Karpas-422 (cell line): ENCODE measurements at regions not wholly inside any gene's neighbourhood (a gene's known extent, or its start where the extent isn't known, plus 50 kb on each side); places are given as distances from the start of the nearest gene placed in this dataset.

Source experiments
- DNase-seq: peaks from one replicate; pipeline ENCODE4 v3.0.0-alpha.2; 2015
- H2AFZ ChIP-seq: fragments of 200-600 bp; sonication (generic); 2 replicates; pipeline ENCODE4 v1.6.1; 2014; ENCODE audit warnings: antibody characterized with exemption, low read length, mixed read lengths
- H3K27ac ChIP-seq: fragments of 200-600 bp; sonication (generic); 2 replicates; pipeline ENCODE4 v1.5.1; 2014; ENCODE audit warnings: mild to moderate bottlenecking, low read length, moderate library complexity
- H3K27me3 ChIP-seq: fragments of 200-600 bp; sonication (generic); 2 replicates; pipeline ENCODE4 v1.6.1; 2014; ENCODE audit warnings: low read length, mixed read lengths
- H3K36me3 ChIP-seq: fragments of 200-600 bp; sonication (generic); 2 replicates; pipeline ENCODE4 v1.6.1; 2014; ENCODE audit warnings: low read length, mixed read lengths; ENCODE audit not compliant: insufficient read depth
- H3K4me1 ChIP-seq: fragments of 200-600 bp; sonication (generic); 2 replicates; pipeline ENCODE4 v1.6.1; 2014; ENCODE audit warnings: mild to moderate bottlenecking, low read length, mixed read lengths
- H3K4me2 ChIP-seq: fragments of 200-600 bp; sonication (generic); 2 replicates; pipeline ENCODE4 v1.6.1; 2014; ENCODE audit warnings: low read length, low read depth, mild to moderate bottlenecking; ENCODE audit not compliant: poor library complexity, severe bottlenecking
- H3K4me3 ChIP-seq: fragments of 200-600 bp; sonication (generic); 2 replicates; pipeline ENCODE4 v1.5.1; 2014; ENCODE audit warnings: mild to moderate bottlenecking, antibody characterized with exemption, low read length, mixed read lengths
- H3K79me2 ChIP-seq: fragments of 200-600 bp; sonication (generic); 2 replicates; pipeline ENCODE4 v1.6.1; 2014; ENCODE audit warnings: mild to moderate bottlenecking, low read length, mixed read lengths
- H3K9ac ChIP-seq: fragments of 200-600 bp; sonication (generic); 2 replicates; pipeline ENCODE4 v1.6.0; 2014; ENCODE audit warnings: low read length
- H3K9me2 ChIP-seq: fragments of 200-600 bp; sonication (generic), shearing (Covaris generic); replicated peaks from 2 replicates; pipeline ENCODE4 v1.6.0; 2014; ENCODE audit warnings: mild to moderate bottlenecking, low read length, moderate library complexity; ENCODE audit not compliant: insufficient read depth
- H3K9me3 ChIP-seq: fragments of 300-700, 200-600 bp; sonication (generic); 2 replicates; pipeline ENCODE4 v1.6.1; 2014; ENCODE audit warnings: low read length, mixed read lengths
- H4K20me1 ChIP-seq: fragments of 200-600 bp; sonication (generic); 2 replicates; pipeline ENCODE4 v1.6.1; 2014; ENCODE audit warnings: mild to moderate bottlenecking, antibody characterized with exemption, low read length, low read depth; ENCODE audit not compliant: insufficient read depth

- no peaks in the 10 kb centered on the region for H3K36me3 ChIP-seq
- H3K27me3 ChIP-seq = no peaks in the 10 kb centered on the region
- DNase-seq = no peak
- H3K9ac ChIP-seq = no peak overlapping the region
- no peak overlapping the region for H2AFZ ChIP-seq
- H3K27ac ChIP-seq = no peak overlapping the region
- no peaks in the 10 kb centered on the region for H3K9me3 ChIP-seq
- no peaks in the 10 kb centered on the region for H3K79me2 ChIP-seq
- no peak overlapping the region for H3K4me2 ChIP-seq
- H3K4me3 ChIP-seq = no peak overlapping the region
- H3K9me2 ChIP-seq = 0 out of 2 replicates have a peak, but pooled peaks cover 3% of the 10 kb centered on the region
- H3K4me1 ChIP-seq = no peaks in the 10 kb centered on the region
- no peaks in the 10 kb centered on the region for H4K20me1 ChIP-seq
Observed at GRCh38 chr3:111292117-111292516, 220.5 kb downstream of the NECTIN3 start.

GRCh38 chr3:111299192-111299615 lies 227.6 kb downstream of the NECTIN3 start:
- H3K9me2 ChIP-seq = no peaks in the 10 kb centered on the region
- no peaks in the 10 kb centered on the region for H3K27me3 ChIP-seq
- no peaks in the 10 kb centered on the region for H3K79me2 ChIP-seq
- DNase-seq = no peak
- no peaks in the 10 kb centered on the region for H3K36me3 ChIP-seq
- no peak overlapping the region for H3K27ac ChIP-seq
- no peak overlapping the region for H3K9ac ChIP-seq
- H3K9me3 ChIP-seq = no peaks in the 10 kb centered on the region
- no peak overlapping the region for H2AFZ ChIP-seq
- no peaks in the 10 kb centered on the region for H3K4me1 ChIP-seq
- no peaks in the 10 kb centered on the region for H4K20me1 ChIP-seq
- no peak overlapping the region for H3K4me2 ChIP-seq
- H3K4me3 ChIP-seq = no peak overlapping the region

- Histone ChIP-seq H4K20me1 (no peaks in the 10 kb centered on the region), H3K9ac (no peak overlapping the region), H2AFZ (no peak overlapping the region)
Observed at GRCh38 chr3:111301238-111301798, 229.7 kb downstream of the NECTIN3 start.

GRCh38 chr3:111302063-111302462 lies 230.4 kb downstream of the NECTIN3 start:
- Histone ChIP-seq H4K20me1 (no peaks in the 10 kb centered on the region), H3K9me2 (no peaks in the 10 kb centered on the region), H3K4me1 (no peaks in the 10 kb centered on the region), H3K79me2 (no peaks in the 10 kb centered on the region), H2AFZ (no peak overlapping the region), H3K27me3 (no peaks in the 10 kb centered on the region), H3K4me2 (no peak overlapping the region), H3K27ac (no peak overlapping the region), H3K4me3 (no peak overlapping the region), H3K9ac (no peak overlapping the region), H3K9me3 (no peaks in the 10 kb centered on the region), H3K36me3 (no peaks in the 10 kb centered on the region)
- DNase-seq = no peak

More at GRCh38 chr3:111301238-111301798, 229.7 kb downstream of the NECTIN3 start:
- Histone ChIP-seq H3K9me2 (no peaks in the 10 kb centered on the region), H3K79me2 (no peaks in the 10 kb centered on the region), H3K4me2 (no peak overlapping the region), H3K36me3 (no peaks in the 10 kb centered on the region), H3K9me3 (no peaks in the 10 kb centered on the region), H3K27ac (no peak overlapping the region), H3K4me3 (no peak overlapping the region), H3K27me3 (no peaks in the 10 kb centered on the region), H3K4me1 (no peaks in the 10 kb centered on the region)
- DNase-seq = no peak

- no peaks in the 10 kb centered on the region for H3K4me1 ChIP-seq
- H3K27ac ChIP-seq = no peak overlapping the region
- no peaks in the 10 kb centered on the region for H3K36me3 ChIP-seq
- no peaks in the 10 kb centered on the region for H3K79me2 ChIP-seq
- no peaks in the 10 kb centered on the region for H3K27me3 ChIP-seq
- no peaks in the 10 kb centered on the region for H3K9me2 ChIP-seq
- no peaks in the 10 kb centered on the region for H3K9me3 ChIP-seq
- no peak overlapping the region for H3K4me2 ChIP-seq
- no peaks in the 10 kb centered on the region for H4K20me1 ChIP-seq
- H3K4me3 ChIP-seq = no peak overlapping the region
- no peak overlapping the region for H3K9ac ChIP-seq
- H2AFZ ChIP-seq = no peak overlapping the region
- DNase-seq = no peak
Observed at GRCh38 chr3:111303760-111304159, 232.1 kb downstream of the NECTIN3 start.

GRCh38 chr3:111307676-111308075 lies 234.3 kb upstream of the CD96 start:
- no peak overlapping the region for H3K27ac ChIP-seq
- no peaks in the 10 kb centered on the region for H3K9me2 ChIP-seq
- DNase-seq = no peak
- H3K36me3 ChIP-seq = no peaks in the 10 kb centered on the region
- H3K79me2 ChIP-seq = no peaks in the 10 kb centered on the region
- no peak overlapping the region for H3K4me2 ChIP-seq
- H3K4me1 ChIP-seq = no peaks in the 10 kb centered on the region
- no peak overlapping the region for H3K4me3 ChIP-seq
- H2AFZ ChIP-seq = no peak overlapping the region
- no peaks in the 10 kb centered on the region for H4K20me1 ChIP-seq
- no peak overlapping the region for H3K9ac ChIP-seq
- H3K27me3 ChIP-seq = no peaks in the 10 kb centered on the region
- no peaks in the 10 kb centered on the region for H3K9me3 ChIP-seq

GRCh38 chr3:111311126-111311525 lies 230.9 kb upstream of the CD96 start:
- Histone ChIP-seq H3K4me2 (no peak overlapping the region), H3K4me1 (no peaks in the 10 kb centered on the region), H2AFZ (no peak overlapping the region), H4K20me1 (no peaks in the 10 kb centered on the region), H3K4me3 (no peak overlapping the region), H3K36me3 (no peaks in the 10 kb centered on the region), H3K27ac (no peak overlapping the region), H3K27me3 (no peaks in the 10 kb centered on the region), H3K9me3 (no peaks in the 10 kb centered on the region), H3K9ac (no peak overlapping the region), H3K79me2 (no peaks in the 10 kb centered on the region), H3K9me2 (no peaks in the 10 kb centered on the region)
- no peak for DNase-seq

GRCh38 chr3:111311709-111312235 lies 230.2 kb upstream of the CD96 start:
- Histone ChIP-seq H3K27ac (no peak overlapping the region), H3K9me2 (no peaks in the 10 kb centered on the region), H3K36me3 (no peaks in the 10 kb centered on the region), H3K4me2 (no peak overlapping the region), H4K20me1 (no peaks in the 10 kb centered on the region), H2AFZ (no peak overlapping the region), H3K27me3 (no peaks in the 10 kb centered on the region), H3K4me3 (no peak overlapping the region), H3K9me3 (no peaks in the 10 kb centered on the region), H3K9ac (no peak overlapping the region), H3K79me2 (no peaks in the 10 kb centered on the region), H3K4me1 (no peaks in the 10 kb centered on the region)
- DNase-seq = no peak
